HG02798 (cell line): ENCODE measurements at regions not wholly inside any gene's neighbourhood (a gene's known extent, or its start where the extent isn't known, plus 50 kb on each side); places are given as distances from the start of the nearest gene placed in this dataset.
"Not testable (repeated sequence)": the region's sequence is repeated elsewhere in the genome, so short reads cannot be mapped to it uniquely, and the experiment has no call there.

ENCODE experiments used
- ATAC-seq: cut with Tn5 transposase; IDR thresholded peaks from one replicate; pipeline ENCODE4 v1.9.1; 2021; ENCODE audit warnings: mild to moderate bottlenecking; ENCODE audit not compliant: unreplicated experiment, poor library complexity

DNA sequence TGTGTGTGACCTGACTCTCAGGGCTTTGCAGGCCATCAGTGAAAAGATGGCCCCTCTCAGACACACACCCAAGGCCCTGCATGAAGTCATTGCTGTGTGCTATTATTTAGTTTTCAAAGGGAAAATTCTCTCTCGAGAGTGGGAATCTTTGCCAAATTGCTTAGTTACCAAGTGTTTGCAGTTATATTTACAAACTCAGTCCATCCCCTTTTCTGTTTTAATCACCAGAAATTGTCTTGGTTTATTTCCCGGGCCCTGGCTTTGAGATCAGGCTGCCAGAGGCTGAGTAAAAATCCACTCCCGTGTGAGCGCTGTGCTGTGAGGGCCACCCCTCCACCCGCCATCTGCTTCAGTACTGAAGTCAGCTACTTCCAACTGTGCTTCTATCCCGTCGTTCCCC, 163.1 kb downstream of the SOD2 start:
- ATAC-seq = no peak

DNA sequence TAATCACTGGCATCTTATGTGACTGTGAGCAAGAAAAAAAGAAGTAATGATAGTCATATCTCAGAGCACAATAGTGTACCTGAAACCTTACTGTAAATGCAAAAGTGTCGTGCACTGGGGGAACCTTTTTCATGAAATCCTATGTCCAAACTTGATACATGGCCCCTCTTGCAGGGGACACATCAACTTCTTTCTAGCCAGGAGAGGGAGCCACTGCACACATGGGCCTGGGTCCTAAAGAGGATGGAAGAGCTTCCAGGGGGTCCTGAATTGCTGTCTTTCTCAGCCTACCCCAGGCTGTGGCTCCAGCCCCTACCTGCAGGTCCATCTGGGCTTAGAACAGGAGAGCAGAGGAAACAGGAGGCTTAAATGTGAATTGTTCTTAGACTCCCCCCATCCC, 165.7 kb downstream of the SOD2 start:
- no peak for ATAC-seq

DNA sequence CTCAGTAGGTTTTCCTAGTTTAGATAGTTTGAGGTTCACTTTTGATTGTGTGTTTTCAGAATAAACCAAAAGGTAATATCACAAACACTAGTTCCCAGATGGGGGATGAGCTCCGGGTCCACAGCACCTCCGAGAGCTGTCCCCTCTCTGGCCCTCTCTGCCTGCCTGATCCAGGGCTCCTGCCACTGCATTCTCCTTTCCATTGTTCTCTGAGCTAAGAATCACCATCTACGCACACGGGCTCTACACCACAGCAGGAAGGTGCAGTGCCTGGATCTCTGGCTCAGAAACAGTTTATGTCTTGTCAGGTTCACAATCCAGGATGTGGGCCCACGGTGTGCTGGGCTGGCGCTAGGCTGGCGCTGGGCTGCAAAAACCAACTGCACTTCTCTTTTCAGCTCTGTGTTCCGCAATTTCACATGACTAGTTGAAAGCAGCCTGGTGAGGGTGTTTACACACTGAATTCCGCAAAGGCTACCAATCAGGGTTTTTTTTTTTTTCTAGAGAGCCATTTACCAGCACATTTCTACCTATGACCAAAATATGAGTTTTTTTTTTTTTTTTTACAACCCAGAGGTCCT, 167.5 kb downstream of the SOD2 start:
- ATAC-seq = no peak

DNA sequence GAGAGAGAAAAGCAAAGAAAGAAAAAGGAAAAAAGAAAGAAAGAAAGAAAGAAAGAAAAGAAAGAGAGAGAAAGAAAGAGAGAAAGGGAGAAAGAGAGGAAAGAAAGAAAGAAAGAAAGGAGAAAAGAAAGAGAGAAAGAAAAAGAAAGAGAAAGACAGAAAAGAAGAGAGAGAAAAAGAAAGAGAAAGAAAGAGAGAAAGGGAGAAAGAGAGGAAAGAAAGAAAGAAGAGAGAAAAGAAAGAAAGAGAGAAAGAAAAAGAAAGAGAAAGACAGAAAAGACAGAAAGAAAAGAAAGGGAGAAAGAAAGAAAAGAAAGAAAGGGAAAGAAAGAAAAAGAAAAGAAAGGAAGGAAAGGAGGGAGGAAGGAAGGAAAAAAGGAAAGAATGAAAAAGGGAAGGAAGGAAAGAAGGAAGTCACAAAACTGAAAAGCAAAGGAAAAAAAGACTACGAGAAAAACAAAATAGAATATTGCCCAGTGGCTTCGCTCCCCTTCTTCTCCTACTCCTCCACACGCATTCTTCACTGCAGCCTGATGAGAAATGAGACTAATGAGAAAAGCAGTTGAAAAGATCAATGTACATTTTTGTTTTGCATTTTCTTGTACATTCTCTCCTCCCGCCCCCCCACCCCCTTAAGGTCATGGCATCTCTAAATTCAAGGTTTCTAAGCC, 170.0 kb downstream of the SOD2 start:
- ATAC-seq = no peak

DNA sequence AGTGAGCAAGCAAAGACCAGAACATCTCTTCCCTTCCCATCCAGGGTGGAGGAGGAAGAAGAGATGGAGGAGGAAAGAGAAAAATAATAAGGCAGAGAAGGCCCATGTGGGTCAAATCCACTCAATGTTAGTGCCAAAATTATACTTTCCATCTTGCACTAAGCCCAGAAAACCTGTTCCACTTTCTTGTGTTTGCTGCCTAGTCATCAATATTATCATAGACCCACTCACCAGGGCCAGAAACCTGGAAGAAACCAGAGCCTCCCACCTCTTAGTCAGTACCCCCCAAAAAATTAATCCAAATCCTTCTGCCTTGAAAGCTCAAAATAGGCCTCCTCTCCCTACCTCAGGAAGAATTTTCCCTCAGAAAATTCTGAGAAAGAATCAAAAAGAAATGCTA, 171.1 kb downstream of the SOD2 start:
- ATAC-seq = no peak

DNA sequence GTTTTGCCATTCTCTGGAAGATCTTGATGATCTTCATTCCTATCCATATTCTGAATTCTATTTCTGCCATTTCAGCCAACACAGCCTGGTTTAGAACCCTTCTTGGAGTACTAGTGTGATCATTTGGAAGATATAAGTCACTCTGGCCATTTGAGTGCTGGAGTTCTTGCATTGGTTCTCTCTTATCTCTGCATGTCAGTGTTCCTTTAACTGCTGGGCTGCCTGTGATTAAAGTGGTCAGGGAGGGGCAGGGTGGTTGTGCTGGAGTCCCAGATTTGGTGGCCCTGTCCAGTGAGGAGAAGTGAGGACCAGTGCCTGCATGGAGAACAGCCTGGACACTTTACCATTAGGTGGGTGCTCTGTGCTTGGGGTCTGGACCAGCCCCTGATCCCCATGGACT, 173.0 kb downstream of the SOD2 start:
- ATAC-seq = no peak

DNA sequence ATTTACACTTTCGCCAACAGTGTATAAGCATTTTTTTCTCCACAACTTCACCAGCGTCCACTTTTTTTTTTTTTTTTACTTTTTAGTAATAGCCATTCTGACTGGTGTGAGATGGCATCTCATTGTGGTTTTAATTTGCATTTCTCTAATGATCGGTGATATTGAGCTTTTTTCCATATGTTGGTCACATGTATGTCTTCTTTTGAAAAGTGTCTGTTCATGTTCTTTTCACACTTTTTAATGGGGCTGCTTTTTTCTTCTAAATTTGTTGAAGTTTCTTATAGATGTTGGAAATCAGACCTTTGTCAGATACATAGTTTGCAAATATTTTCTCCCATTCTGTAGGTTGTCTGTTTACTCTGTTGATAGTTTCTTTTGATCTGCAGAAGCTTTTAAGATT, 177.2 kb downstream of the SOD2 start:
- not testable (repeated sequence) for ATAC-seq

DNA sequence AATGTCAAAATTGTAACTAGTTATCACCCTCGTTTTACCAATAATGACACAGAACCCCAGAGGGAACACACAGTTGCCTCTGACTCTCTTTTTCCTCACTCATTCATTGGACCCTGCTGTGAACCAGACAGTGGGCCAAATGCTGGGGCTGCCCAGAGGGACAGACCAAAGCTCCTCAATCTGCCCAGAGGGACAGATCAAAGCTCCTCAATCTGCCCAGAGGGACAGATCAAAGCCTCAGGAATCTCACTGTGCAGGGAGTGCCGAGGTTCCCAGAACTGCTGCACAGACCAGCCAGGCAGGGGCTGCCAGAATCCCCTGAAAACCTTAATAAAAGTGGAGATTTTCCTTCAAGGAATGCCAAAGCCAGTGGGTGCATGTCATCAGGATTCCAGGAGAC, 179.1 kb downstream of the SOD2 start:
- no peak for ATAC-seq

DNA sequence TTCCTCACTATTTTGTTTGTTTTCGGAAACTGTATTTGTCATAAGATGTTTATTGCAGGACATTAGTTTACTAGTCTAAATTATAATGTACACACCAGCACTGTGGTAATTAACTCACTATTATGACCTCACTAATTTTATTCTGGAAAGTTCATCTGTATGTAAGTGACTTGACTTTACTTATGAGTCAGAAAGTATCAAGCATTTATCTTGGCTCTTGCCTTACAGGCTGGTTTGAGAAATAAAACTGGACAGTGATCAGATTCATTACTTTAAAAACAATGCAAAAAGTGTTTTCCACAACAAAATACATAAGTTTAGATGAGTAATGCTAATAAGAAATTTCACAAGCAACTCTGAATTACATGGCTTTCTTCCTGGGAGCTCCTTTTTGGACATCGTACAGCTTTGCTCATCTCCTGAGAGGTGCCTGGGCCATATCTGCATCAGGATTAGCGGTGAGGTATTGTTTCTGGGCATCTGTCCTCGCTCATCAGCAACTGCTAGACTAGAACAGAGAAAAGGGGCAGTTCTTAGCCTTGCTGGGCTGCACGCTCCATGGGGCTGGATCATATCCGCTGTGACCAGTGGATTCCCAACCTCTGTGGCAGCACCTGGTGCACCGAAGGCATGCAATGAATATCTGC, 179.8 kb downstream of the SOD2 start:
- ATAC-seq = no peak

DNA sequence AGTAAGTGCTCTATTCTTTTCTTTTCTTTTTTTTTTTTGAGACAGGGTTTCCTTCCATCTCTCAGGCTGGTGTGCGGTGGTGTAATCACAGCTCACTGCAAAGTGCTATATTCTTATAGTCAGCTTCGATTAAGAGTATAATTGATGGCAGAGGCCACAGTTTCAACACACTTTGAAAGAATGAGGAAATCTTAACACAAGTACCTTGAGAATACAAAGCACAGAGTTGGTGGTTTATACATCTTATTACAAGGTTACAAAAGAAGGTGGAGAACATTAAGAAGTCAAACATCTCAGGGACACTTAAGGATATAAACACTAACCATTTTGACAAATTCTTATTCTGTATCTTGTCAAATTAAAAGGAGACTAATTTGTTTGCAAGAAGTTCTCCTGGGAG, 180.5 kb downstream of the SOD2 start:
- ATAC-seq = no peak

DNA sequence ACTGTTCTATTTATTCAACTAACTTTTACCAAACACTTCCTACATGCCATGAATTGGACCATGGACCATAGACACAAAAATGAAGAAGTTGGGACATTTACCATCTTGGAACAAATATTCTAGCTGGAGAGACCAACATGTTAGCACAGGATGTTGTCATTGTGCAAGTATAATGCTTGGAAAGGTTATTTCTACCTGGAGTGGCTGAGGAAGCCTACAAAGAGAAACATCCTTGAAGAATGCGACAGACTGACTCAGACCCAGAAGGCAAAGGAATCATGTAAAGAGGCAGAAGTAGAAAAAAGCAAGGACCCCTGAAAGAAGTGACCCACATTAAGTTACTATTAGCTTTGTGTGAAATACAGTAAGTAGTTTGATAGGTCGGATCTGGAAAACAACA, 180.9 kb downstream of the SOD2 start:
- ATAC-seq = no peak

DNA sequence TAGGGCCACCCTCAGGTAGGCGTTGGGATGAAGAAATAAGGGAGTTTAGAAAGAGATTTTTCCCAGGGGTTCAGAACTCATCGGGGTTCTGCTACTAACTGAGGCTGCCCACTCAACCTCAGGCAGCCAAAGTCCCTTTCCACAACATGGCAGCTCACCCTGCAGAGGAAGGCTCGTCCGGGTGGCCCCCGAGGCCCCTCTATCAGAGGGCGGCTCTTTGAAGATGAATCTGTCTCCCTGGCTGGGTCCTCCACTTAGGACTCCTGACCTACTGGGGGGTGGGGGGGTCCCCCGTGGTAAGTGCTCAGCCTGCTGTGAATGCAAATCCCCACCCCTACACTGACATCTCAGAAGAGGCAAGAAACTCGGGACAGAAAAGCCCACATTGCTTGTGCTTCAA, 182.9 kb downstream of the SOD2 start:
- ATAC-seq = no peak

DNA sequence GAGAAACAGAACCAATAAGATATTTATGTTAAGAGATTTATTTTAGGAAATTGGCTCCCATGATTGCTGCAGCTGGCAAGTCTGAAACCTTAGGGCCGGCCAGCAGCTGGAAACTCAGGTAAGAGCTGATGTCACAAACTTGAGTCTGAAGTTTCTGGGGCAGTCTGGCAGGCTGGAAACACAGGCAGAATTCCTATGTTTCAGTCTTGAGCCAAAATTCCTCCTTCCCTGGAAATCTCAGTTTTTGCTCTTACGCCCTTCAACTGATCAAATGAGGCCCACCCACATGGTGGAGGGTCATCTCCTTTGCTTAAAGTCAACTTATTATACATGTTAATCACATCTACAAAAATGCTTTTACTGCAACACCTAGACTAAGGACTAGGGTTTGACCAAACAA, 184.1 kb downstream of the SOD2 start:
- ATAC-seq = no peak

DNA sequence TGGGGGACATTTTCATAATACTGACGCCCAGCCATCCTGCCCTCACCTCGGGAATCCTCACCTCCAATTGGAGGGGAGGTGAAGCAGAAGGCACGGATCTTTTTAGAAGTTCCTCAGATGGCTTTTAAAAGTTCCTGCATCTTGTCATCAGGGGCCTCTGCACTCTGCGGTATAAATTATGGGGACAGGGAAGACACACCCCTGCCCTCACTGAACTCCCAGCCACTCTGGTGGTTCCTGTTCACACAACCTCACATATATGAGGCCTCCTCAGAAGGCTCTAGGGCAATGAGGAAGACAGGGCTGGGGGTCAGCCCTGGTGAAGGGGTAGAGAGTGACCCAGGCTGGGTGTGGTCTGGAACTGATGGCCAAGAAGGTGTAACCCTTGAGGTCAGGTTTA, 187.0 kb downstream of the SOD2 start:
- ATAC-seq = no peak

DNA sequence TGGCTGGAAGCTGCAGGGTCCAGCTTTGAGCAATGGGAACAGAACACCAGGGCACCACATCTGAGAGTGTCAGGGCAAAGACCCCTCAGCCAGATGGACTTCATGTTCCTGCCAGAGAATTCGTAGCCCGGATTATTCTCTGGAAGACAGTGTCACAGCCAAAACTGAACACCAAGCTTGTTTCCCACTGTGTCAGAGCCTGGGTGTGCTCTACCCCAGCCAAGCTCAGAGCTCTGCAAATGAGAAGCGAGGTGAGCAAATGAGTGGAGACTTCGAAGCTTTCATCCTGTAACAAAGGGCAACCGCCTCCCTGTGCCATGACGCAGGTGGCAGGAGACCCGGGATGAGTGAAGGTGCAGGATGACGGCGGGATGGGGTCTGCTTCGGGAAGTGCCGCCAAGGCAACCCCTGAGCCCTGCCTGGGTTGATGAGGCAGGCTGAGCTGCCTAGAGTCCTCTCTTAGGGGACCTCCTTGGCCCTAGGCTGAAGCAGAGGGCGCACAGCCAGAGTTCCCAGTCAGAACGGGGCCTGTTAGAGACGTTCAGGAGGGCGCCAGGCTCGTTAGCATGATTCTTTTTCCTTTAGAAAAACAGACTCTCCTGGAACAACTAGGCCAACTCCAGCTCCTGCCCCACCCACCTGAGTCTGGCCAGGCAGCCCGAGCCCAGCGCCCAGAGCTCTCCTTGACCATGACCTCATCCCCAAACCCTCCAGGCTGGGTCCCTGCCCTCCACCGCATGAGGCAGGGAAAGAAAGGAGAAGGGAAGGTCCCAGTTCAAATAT, 187.7 kb downstream of the SOD2 start:
- no peak for ATAC-seq

DNA sequence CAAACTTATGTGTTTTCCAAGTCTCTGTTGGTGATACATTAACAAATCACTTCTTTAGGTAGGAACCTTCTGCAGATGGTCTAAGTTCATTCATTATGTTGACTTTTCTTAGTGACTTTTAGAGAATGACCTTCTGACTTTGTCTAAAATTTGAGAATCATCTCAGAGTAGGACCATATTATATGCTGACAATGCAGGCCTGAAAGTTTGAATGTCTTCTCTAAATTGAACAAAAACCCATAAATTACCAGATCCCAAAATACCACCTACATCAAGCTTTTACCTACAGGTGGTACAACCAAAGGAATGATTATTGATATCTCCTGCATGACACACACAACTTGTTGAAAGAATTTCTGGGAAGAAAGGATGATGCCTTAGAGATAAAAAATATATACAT, 191.5 kb downstream of the SOD2 start:
- no peak for ATAC-seq

DNA sequence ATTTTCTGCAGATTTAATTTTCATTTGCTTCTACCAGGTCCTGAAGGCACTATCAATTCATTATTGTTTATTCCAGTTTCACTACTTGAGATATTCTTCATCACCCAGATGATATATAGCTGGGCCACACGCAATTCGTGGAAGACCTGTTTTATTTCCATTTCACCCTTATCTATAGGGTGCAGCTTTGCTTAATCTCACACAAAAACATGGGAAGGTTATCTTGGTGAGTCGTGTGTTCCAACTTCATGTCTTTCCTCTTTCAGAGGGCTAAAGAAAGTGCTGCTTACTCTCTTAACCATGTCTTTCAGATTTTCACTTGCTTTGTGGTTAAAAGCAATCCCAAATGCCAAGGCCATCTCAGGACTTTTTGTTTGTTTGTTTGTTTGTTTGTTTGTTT, 194.0 kb downstream of the SOD2 start:
- no peak for ATAC-seq

DNA sequence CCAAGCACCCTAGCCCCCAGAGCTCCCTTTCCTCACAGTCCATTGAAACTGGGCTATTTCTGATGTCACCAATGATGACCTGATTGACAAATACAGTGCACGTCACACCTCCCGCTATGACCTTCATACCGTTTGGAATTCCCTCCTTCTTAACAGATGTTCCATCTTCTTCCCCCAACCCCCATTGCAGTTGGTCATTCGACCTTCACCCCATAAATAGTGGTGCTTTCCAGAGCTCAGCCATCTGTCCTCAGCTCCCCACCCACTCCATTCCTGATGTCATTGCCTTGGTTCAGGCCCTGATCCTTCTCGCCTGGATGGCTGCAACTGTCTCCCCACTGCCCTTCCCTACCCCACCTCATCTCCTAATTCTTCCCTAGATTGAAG, 198.5 kb downstream of the SOD2 start:
- ATAC-seq = no peak

DNA sequence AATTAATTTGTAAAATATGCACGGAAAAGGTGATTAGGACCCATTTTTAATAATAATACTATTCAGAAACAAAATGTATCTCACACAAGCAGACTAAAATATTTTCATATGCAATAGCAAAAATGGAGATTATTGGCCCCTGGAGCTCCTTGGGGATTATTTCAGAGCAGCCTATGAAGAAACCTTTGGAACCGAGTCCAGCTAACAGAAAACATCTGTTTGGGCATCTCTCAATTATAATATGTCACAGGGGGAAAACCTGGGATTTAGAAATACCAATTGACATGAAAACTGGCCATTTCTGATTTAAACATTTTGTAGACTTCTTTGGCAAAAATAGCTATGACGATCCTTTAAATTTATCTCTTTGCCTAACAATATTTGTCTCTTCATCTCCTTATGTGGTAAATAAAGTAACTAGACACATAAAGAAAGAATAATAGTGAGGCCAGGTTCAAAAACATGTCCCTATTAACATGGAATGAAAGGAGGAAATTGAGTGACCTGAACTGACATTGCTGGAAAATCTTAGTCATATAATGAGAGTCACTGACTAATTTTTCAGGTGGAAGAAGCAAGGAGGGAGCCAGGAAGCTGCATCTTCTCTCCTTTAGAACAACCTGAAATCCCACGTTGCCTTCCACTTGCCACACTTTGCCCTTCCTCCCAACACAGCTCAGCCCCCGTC, 199.0 kb downstream of the SOD2 start:
- no peak for ATAC-seq

DNA sequence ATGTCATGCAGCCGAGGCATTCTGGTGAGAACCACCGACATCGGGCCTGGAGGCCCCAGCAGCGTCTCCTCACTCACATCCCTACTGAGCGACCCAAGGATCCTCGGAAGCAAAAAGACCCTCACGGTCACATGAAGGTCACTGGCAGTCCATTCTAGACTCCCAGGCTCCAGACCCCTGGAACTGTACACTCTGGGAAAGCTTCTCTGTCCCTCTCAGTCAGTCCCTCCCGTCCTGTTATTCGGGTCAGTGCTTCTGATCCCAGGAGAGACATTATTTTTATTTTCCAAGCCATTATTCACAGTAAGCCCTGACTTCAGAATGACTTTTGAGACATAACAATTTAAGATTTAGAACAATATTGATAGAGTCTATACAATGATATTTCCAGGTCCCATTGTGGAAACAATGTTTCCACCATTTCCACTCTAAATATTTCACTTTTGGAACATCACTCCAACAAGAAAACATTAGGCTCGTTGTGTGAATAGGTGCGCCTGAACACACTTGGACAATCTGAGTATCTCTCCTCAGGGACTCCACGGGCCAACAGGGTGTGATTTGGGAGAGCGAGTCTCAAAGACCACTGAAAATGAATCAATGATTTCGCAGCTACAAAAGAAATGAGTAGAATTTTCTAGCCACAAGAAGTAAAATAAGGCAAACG, 199.7 kb downstream of the SOD2 start:
- ATAC-seq = no peak
